ENCODE measurements at regions not wholly inside any gene's neighbourhood (a gene's known extent, or its start where the extent isn't known, plus 50 kb on each side); places are given as distances from the start of the nearest gene placed in this dataset.

DNA sequence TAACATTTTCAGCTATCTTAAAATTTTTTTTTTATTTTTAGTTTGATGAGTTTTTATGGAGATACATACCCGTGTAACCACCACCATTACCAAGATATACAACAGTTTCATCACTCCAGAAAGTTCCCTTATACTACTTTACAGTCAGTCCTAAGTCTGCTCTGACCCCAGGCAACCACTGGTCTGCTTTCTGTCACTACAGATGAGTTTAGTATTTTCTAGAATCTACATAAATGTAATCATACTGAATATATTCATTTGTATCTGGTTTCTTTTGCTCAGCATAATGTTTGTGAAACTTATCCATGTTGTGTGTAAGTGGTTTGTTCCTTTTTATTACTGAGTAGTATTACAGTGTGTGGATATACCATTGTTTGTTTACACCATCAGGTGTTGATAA lies 127.8 kb downstream of the GAS1 start (continued):
- TF ChIP-seq, protein P1, sequence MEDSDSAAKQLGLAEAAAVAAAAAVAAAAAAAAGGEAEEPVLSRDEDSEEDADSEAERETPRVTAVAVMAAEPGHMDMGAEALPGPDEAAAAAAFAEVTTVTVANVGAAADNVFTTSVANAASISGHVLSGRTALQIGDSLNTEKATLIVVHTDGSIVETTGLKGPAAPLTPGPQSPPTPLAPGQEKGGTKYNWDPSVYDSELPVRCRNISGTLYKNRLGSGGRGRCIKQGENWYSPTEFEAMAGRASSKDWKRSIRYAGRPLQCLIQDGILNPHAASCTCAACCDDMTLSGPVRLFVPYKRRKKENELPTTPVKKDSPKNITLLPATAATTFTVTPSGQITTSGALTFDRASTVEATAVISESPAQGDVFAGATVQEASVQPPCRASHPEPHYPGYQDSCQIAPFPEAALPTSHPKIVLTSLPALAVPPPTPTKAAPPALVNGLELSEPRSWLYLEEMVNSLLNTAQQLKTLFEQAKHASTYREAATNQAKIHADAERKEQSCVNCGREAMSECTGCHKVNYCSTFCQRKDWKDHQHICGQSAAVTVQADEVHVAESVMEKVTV (CRISPR knock-in tag; IDR thresholded peaks at IDR 0.05) = no peak
- TF ChIP-seq ETV1 (tag; conservative IDR thresholded peaks at IDR 0.05; ENCODE audit: low read depth) (no peak), SAP30 (IDR thresholded peaks at IDR 0.05; ENCODE audit: borderline replicate concordance, insufficient read depth, low read depth, low read length, poor library complexity, severe bottlenecking) (no peak), ZNF217 (CRISPR knock-in tag; IDR thresholded peaks at IDR 0.05) (no peak), HMG20A (CRISPR knock-in tag; conservative IDR thresholded peaks at IDR 0.05) (no peak), ZNF311 (CRISPR knock-in tag; IDR thresholded peaks at IDR 0.05) (no peak), PHF21A (IDR thresholded peaks at IDR 0.05; ENCODE audit: borderline replicate concordance, low read depth) (no peak), TCF3 (CRISPR knock-in tag; IDR thresholded peaks at IDR 0.05) (no peak), ZSCAN29 (IDR thresholded peaks at IDR 0.05) (no peak)
- TF ChIP-seq, protein P2, sequence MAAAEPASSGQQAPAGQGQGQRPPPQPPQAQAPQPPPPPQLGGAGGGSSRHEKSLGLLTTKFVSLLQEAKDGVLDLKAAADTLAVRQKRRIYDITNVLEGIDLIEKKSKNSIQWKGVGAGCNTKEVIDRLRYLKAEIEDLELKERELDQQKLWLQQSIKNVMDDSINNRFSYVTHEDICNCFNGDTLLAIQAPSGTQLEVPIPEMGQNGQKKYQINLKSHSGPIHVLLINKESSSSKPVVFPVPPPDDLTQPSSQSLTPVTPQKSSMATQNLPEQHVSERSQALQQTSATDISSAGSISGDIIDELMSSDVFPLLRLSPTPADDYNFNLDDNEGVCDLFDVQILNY (CRISPR knock-in tag; IDR thresholded peaks at IDR 0.05) = no peak

DNA sequence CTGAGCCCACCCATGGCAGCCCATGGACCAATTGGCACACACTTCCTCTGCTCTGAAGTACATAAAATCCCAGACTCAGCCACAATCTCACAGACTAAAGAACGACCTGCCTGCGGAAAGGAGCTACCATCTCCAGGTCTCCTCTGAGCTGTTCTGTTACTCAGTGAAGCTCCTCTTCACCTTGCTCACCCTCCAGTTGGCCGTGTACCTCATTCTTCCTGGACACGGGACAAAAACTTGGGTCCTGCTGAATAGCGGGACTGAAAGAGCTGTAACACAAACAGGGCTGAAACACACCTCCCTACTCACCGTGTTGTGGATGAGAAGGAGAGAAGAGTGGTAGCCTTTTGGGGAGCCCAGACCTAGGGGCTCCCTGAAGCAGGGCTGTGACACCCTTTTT lies 128.7 kb downstream of the GAS1 start:
- Histone ChIP-seq H2AFZ (ENCODE audit: low read depth, low read length) (no peak overlapping the region), H3K79me2 (ENCODE audit: control insufficient read depth, insufficient read depth, low read length) (no peaks in the 10 kb centered on the region), H3K9me1 (ENCODE audit: control insufficient read depth, insufficient read depth, low read length) (no peaks in the 10 kb centered on the region), H3K4me2 (ENCODE audit: insufficient read depth, low read length) (no peak overlapping the region), H4K20me1 (replicated peaks; ENCODE audit: control insufficient read depth, insufficient read depth, low read length) (no peaks in the 10 kb centered on the region), H3K4me1 (replicated peaks in 1 of 2; ENCODE audit: control insufficient read depth in 2 of 2, insufficient read depth in 2 of 2, low read length in 2 of 2) (no peaks in the 10 kb centered on the region), H3K27ac (ENCODE audit: extremely low read depth, low read depth, low read length) (no peak overlapping the region), H3K36me3 (ENCODE audit: control insufficient read depth, insufficient read depth, low read length) (no peaks in the 10 kb centered on the region), H3K27me3 (ENCODE audit: control insufficient read depth in 2 of 2, insufficient read depth in 2 of 2, low read length in 2 of 2) (no peaks in the 10 kb centered on the region), H3K9ac (ENCODE audit: insufficient read depth in 1 of 2, low read depth in 2 of 2, low read length in 2 of 2) (no peak overlapping the region), H3K4me3 (no peak overlapping the region), H3K9me3 (replicated peaks; ENCODE audit: control insufficient read depth, insufficient read depth, low read depth, low read length) (no peaks in the 10 kb centered on the region)
- in situ Hi-C loops (cut with MboI) (no loop called here), intact Hi-C loops (cut with micrococcal nuclease) (no loop called here)
- POLR2A ChIA-PET = no interaction called here
- BruUV-seq (replicated peaks) = no TSS peak
- CTCF ChIA-PET (ENCODE audit: low intra/inter-chr PET ratio) = no interaction called here
- ATAC-seq = no peak
- DNase-seq (ENCODE audit: extremely low read depth in 1 of 4, low spot score in 3 of 4) = no peak
- FAIRE-seq = no peak
- WGBS (ENCODE audit: insufficient coverage, low coverage, missing lambda C conversion rate) = 4% methylated on average over 6 of the region's 6 CpGs
- TF ChIP-seq SAP30 (IDR thresholded peaks at IDR 0.05; ENCODE audit: borderline replicate concordance, insufficient read depth, low read depth, low read length, poor library complexity, severe bottlenecking) (no peak), SMAD2 (IDR thresholded peaks at IDR 0.05; ENCODE audit: low read depth, low read length) (no peak), KAT8 (IDR thresholded peaks at IDR 0.05; ENCODE audit: low read depth) (no peak)
- TF ChIP-seq, protein P3, sequence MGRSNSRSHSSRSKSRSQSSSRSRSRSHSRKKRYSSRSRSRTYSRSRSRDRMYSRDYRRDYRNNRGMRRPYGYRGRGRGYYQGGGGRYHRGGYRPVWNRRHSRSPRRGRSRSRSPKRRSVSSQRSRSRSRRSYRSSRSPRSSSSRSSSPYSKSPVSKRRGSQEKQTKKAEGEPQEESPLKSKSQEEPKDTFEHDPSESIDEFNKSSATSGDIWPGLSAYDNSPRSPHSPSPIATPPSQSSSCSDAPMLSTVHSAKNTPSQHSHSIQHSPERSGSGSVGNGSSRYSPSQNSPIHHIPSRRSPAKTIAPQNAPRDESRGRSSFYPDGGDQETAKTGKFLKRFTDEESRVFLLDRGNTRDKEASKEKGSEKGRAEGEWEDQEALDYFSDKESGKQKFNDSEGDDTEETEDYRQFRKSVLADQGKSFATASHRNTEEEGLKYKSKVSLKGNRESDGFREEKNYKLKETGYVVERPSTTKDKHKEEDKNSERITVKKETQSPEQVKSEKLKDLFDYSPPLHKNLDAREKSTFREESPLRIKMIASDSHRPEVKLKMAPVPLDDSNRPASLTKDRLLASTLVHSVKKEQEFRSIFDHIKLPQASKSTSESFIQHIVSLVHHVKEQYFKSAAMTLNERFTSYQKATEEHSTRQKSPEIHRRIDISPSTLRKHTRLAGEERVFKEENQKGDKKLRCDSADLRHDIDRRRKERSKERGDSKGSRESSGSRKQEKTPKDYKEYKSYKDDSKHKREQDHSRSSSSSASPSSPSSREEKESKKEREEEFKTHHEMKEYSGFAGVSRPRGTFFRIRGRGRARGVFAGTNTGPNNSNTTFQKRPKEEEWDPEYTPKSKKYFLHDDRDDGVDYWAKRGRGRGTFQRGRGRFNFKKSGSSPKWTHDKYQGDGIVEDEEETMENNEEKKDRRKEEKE (IDR thresholded peaks at IDR 0.05; ENCODE audit: borderline replicate concordance in 1 of 2, control insufficient read depth in 1 of 2, low read depth in 2 of 2, low read length in 1 of 2) = no peak
- TF ChIP-seq, protein P4, sequence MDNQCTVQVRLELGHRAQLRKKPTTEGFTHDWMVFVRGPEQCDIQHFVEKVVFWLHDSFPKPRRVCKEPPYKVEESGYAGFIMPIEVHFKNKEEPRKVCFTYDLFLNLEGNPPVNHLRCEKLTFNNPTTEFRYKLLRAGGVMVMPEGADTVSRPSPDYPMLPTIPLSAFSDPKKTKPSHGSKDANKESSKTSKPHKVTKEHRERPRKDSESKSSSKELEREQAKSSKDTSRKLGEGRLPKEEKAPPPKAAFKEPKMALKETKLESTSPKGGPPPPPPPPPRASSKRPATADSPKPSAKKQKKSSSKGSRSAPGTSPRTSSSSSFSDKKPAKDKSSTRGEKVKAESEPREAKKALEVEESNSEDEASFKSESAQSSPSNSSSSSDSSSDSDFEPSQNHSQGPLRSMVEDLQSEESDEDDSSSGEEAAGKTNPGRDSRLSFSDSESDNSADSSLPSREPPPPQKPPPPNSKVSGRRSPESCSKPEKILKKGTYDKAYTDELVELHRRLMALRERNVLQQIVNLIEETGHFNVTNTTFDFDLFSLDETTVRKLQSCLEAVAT (IDR thresholded peaks at IDR 0.05) = no peak

Data from K562 (cell line).